D721Med (cell line): ENCODE measurements at regions not wholly inside any gene's neighbourhood (a gene's known extent, or its start where the extent isn't known, plus 50 kb on each side); places are given as distances from the start of the nearest gene placed in this dataset.

Experiments
- DNase-seq: peaks from one replicate; pipeline ENCODE4 v3.0.0; 2011; ENCODE audit warnings: low spot score; ENCODE audit not compliant: insufficient read length
- FAIRE-seq: peaks from 2 replicates; lab custom pipeline; 2011; peaks lifted over from hg19 to GRCh38; lab: Jason Lieb, UNC
- CTCF ChIP-seq: IDR thresholded peaks from 2 replicates; pipeline ENCODE4 v1.5.1; 2012; ENCODE audit warnings: mild to moderate bottlenecking, control low read depth; ENCODE audit not compliant: insufficient read depth; ENCODE audit errors: missing control alignments

GRCh38 chr19:27872370-27872769 lies 1340.6 kb downstream of the UQCRFS1 start:
- no peak for DNase-seq
- no peak for FAIRE-seq
- no peak for TF ChIP-seq CTCF

- no peak for DNase-seq
- no peak for TF ChIP-seq CTCF
- no peak for FAIRE-seq
Measured at GRCh38 chr19:27870293-27870692, 1342.7 kb downstream of the UQCRFS1 start.

- no peak for DNase-seq
- no peak for FAIRE-seq
- no peak for TF ChIP-seq CTCF
Measured at GRCh38 chr19:27868007-27868406, 1344.9 kb downstream of the UQCRFS1 start.

- no peak for DNase-seq
- no peak for TF ChIP-seq CTCF
- FAIRE-seq = no peak
Measured at GRCh38 chr19:27865927-27866777, 1346.8 kb downstream of the UQCRFS1 start.

GRCh38 chr19:27861411-27861975 lies 1351.5 kb downstream of the UQCRFS1 start:
- FAIRE-seq = no peak
- TF ChIP-seq CTCF = no peak
- no peak for DNase-seq

- no peak for FAIRE-seq
- no peak for DNase-seq
- TF ChIP-seq CTCF = no peak
Measured at GRCh38 chr19:27860309-27860934, 1352.5 kb downstream of the UQCRFS1 start.

- FAIRE-seq (no peak), DNase-seq (no peak)
- TF ChIP-seq CTCF = no peak
Measured at GRCh38 chr19:27859689-27860088, 1353.3 kb downstream of the UQCRFS1 start.
